Loucy (cell line): ENCODE measurements at regions not wholly inside any gene's neighbourhood (a gene's known extent, or its start where the extent isn't known, plus 50 kb on each side); places are given as distances from the start of the nearest gene placed in this dataset.
A peak's percentile ranks its signal among the peaks of the same experiment; 100 is the strongest.
"Not testable (repeated sequence)": the region's sequence is repeated elsewhere in the genome, so short reads cannot be mapped to it uniquely, and the experiment has no call there.

ENCODE experiments used
- H2AFZ ChIP-seq: fragments of 200-600 bp; sonication (generic); 2 replicates; pipeline ENCODE4 v1.6.0; 2016; ENCODE audit warnings: antibody characterized with exemption, mild to moderate bottlenecking, low read length, moderate library complexity
- H3F3A ChIP-seq: fragments of 200-600 bp; 2 replicates; pipeline ENCODE4 v1.6.0; 2016; ENCODE audit warnings: antibody characterized with exemption, low read depth, mild to moderate bottlenecking
- H3K27me3 ChIP-seq: fragments of 200-600 bp; sonication (generic); 2 replicates; pipeline ENCODE4 v1.6.1; 2014; ENCODE audit warnings: low read length, mild to moderate bottlenecking; ENCODE audit not compliant: insufficient read depth, poor library complexity, severe bottlenecking
- H3K36me3 ChIP-seq: fragments of 200-600 bp; sonication (generic); 2 replicates; pipeline ENCODE4 v1.6.1; 2016; ENCODE audit warnings: low read length; ENCODE audit not compliant: insufficient read depth
- H3K4me1 ChIP-seq: fragments of 200-600 bp; sonication (generic); 2 replicates; pipeline ENCODE4 v1.5.1; 2014; ENCODE audit warnings: low read length, mild to moderate bottlenecking; ENCODE audit not compliant: insufficient read depth, poor library complexity, severe bottlenecking
- H3K4me2 ChIP-seq: fragments of 200-600 bp; sonication (generic); 2 replicates; pipeline ENCODE4 v1.6.0; 2014; ENCODE audit warnings: antibody characterized with exemption, low read length, low read depth, mild to moderate bottlenecking; ENCODE audit not compliant: poor library complexity, severe bottlenecking
- H3K4me3 ChIP-seq: fragments of 200-600 bp; sonication (generic); 2 replicates; pipeline ENCODE4 v1.5.1; 2014; ENCODE audit warnings: low read length, mild to moderate bottlenecking, mixed read lengths; ENCODE audit not compliant: poor library complexity, severe bottlenecking
- H3K79me2 ChIP-seq: fragments of 200-600 bp; sonication (generic); 2 replicates; pipeline ENCODE4 v1.6.1; 2014; ENCODE audit warnings: low read length; ENCODE audit not compliant: insufficient read depth
- H3K9ac ChIP-seq: fragments of 200-600 bp; sonication (generic); 2 replicates; pipeline ENCODE4 v1.6.0; 2014; ENCODE audit warnings: mild to moderate bottlenecking, low read depth, low read length, moderate library complexity; ENCODE audit not compliant: poor library complexity, severe bottlenecking
- H3K9me2 ChIP-seq: fragments of 200-600 bp; sonication (generic); replicated peaks from 2 replicates; pipeline ENCODE4 v1.6.1; 2016; ENCODE audit warnings: low read depth, low read length, mixed read lengths
- H3K9me3 ChIP-seq: fragments of 200-600 bp; sonication (generic); 2 replicates; pipeline ENCODE4 v1.6.1; 2014; ENCODE audit warnings: mild to moderate bottlenecking, antibody characterized with exemption, low read length, low read depth; ENCODE audit not compliant: insufficient read depth
- H4K20me1 ChIP-seq: fragments of 200-600 bp; sonication (generic); 2 replicates; pipeline ENCODE4 v1.6.0; 2014; ENCODE audit warnings: antibody characterized with exemption, low read length, mild to moderate bottlenecking; ENCODE audit not compliant: insufficient read depth, poor library complexity, severe bottlenecking
- EZH2phosphoT487 ChIP-seq: fragments of 200-600 bp; IDR thresholded peaks from 2 replicates; pipeline ENCODE4 v1.6.1; 2018; ENCODE audit warnings: antibody characterized with exemption, mild to moderate bottlenecking, moderate library complexity, borderline replicate concordance
- TF ChIP-seq, protein P1 (sequence below): fragments of 200-600 bp; sonication (generic); conservative IDR thresholded peaks from 2 replicates; pipeline ENCODE4 v1.5.1; 2014; ENCODE audit warnings: mild to moderate bottlenecking, antibody characterized with exemption, low read length

- H3K4me2 ChIP-seq = no peak overlapping the region
- H3K9me2 ChIP-seq = no peaks in the 10 kb centered on the region
- H2AFZ ChIP-seq = no peak overlapping the region
- no peaks in the 10 kb centered on the region for H4K20me1 ChIP-seq
- no peaks in the 10 kb centered on the region; the same call in 1 of the 2 replicates for H3F3A ChIP-seq
- H3K9me3 ChIP-seq = peaks cover 8% of the 10 kb centered on the region; the same call in 1 of the 2 replicates
- H3K79me2 ChIP-seq = no peaks in the 10 kb centered on the region
- H3K36me3 ChIP-seq = no peaks in the 10 kb centered on the region
- H3K9ac ChIP-seq = no peak overlapping the region
- H3K27me3 ChIP-seq = no peaks in the 10 kb centered on the region
- H3K4me1 ChIP-seq = peaks cover 24% of the 10 kb centered on the region
- H3K4me3 ChIP-seq = no peak overlapping the region
- TF ChIP-seq, protein P1, sequence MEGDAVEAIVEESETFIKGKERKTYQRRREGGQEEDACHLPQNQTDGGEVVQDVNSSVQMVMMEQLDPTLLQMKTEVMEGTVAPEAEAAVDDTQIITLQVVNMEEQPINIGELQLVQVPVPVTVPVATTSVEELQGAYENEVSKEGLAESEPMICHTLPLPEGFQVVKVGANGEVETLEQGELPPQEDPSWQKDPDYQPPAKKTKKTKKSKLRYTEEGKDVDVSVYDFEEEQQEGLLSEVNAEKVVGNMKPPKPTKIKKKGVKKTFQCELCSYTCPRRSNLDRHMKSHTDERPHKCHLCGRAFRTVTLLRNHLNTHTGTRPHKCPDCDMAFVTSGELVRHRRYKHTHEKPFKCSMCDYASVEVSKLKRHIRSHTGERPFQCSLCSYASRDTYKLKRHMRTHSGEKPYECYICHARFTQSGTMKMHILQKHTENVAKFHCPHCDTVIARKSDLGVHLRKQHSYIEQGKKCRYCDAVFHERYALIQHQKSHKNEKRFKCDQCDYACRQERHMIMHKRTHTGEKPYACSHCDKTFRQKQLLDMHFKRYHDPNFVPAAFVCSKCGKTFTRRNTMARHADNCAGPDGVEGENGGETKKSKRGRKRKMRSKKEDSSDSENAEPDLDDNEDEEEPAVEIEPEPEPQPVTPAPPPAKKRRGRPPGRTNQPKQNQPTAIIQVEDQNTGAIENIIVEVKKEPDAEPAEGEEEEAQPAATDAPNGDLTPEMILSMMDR = no peak
- no peak for TF ChIP-seq EZH2phosphoT487
Measured at GRCh38 chr1:185648858-185649589, 85.2 kb upstream of the HMCN1 start.

- H3K27me3 ChIP-seq, H3K9me2 ChIP-seq, H2AFZ ChIP-seq, H4K20me1 ChIP-seq, H3K79me2 ChIP-seq, H3K9me3 ChIP-seq, H3K36me3 ChIP-seq, H3F3A ChIP-seq: not testable (repeated sequence)
- TF ChIP-seq EZH2phosphoT487 = peak; percentile 76; the same call in 1 of the 2 replicates
- Histone ChIP-seq H3K4me1 (peaks cover 24% of the 10 kb centered on the region), H3K9ac (peak overlapping the region; percentile 66), H3K4me3 (peak overlapping the region; percentile 64), H3K4me2 (peak overlapping the region; percentile 75)
Measured at GRCh38 chr1:185647597-185648267, 86.5 kb upstream of the HMCN1 start.

GRCh38 chr1:185646202-185646683, 87.9 kb upstream of the HMCN1 start:
- H3K9me2 ChIP-seq = no peaks in the 10 kb centered on the region
- H3K79me2 ChIP-seq = no peaks in the 10 kb centered on the region
- H3K4me1 ChIP-seq = peaks cover 24% of the 10 kb centered on the region
- peak overlapping the region; percentile 63 for H3K4me2 ChIP-seq
- H2AFZ ChIP-seq = no peak overlapping the region
- no peaks in the 10 kb centered on the region for H3K36me3 ChIP-seq
- H3K9ac ChIP-seq = peak overlapping the region; percentile 66
- no peak for TF ChIP-seq EZH2phosphoT487
- no peaks in the 10 kb centered on the region for H4K20me1 ChIP-seq
- peaks cover 9% of the 10 kb centered on the region; the same call in 1 of the 2 replicates for H3K9me3 ChIP-seq
- H3K27me3 ChIP-seq = no peaks in the 10 kb centered on the region
- no peaks in the 10 kb centered on the region; the same call in 1 of the 2 replicates for H3F3A ChIP-seq
- H3K4me3 ChIP-seq = peak overlapping the region; percentile 64

DNA sequence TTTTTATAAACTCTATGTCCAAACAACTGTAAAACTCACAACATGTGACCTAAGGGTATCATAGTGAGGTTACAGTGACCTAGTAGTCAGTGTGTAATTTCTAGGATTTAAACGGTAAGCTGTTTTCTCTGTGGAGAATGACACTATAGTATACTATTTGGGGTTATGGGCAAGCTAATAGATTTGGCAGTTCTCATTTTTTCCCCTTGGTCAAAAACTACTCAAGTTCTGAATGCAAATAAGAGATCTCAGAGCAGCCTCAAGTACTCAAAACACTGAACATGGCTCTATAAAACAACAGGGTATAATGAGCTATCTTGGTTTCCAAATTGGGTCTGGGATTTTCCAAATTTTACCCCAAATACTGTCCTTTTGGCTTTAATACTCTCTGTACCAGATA, 88.5 kb upstream of the HMCN1 start:
- TF ChIP-seq, protein P1 = no peak
- TF ChIP-seq EZH2phosphoT487 = no peak
- H3K4me3 ChIP-seq = no peak overlapping the region
- peaks cover 9% of the 10 kb centered on the region; the same call in 1 of the 2 replicates for H3K9me3 ChIP-seq
- H4K20me1 ChIP-seq = no peaks in the 10 kb centered on the region
- no peaks in the 10 kb centered on the region for H3K79me2 ChIP-seq
- peaks cover 24% of the 10 kb centered on the region for H3K4me1 ChIP-seq
- H3K27me3 ChIP-seq = no peaks in the 10 kb centered on the region
- no peaks in the 10 kb centered on the region for H3K9me2 ChIP-seq
- H3K36me3 ChIP-seq = no peaks in the 10 kb centered on the region
- no peak overlapping the region for H3K9ac ChIP-seq
- H3F3A ChIP-seq = no peaks in the 10 kb centered on the region; the same call in 1 of the 2 replicates
- no peak overlapping the region for H2AFZ ChIP-seq
- H3K4me2 ChIP-seq = no peak overlapping the region
